CD4-positive, alpha-beta T cell treated with Interleukin-2 at 100 ng/mL for 4 hours (primary cell): ENCODE measurements at regions not wholly inside any gene's neighbourhood (a gene's known extent, or its start where the extent isn't known, plus 50 kb on each side); places are given as distances from the start of the nearest gene placed in this dataset.
"Not testable (repeated sequence)": the region's sequence is repeated elsewhere in the genome, so short reads cannot be mapped to it uniquely, and the experiment has no call there.

Source experiments
- DNase-seq: peaks from one replicate; pipeline ENCODE4 v3.0.0-alpha.2; 2020; ENCODE audit warnings: low spot score

DNA sequence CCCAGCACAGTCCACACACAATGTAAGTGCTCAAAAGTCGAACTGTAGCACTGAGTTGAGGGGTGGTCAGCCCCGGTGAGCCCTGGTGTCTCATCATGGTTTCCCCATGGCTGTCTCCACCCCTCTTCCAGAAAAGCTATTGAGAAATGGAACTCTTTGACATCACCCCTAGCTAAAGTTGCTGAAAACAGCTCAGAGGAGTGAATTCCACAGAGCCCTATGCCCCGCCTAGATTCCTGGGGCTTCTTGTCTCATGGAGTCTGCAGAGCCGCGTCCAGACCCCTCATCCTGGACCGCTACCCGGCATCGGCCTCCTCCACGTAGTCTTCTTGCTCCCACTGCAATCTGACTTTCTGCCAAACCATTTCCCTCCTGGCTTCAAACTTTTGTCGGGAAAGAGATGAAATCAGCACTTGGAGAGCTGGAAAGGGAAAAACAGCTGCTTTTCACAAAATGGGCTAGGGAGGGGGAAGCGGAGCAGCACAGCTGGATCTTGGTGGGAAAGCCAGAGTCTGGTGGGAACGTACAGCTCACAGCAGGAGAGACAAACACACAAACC, 132.2 kb downstream of the SNX5 start:
- no peak for DNase-seq

DNA sequence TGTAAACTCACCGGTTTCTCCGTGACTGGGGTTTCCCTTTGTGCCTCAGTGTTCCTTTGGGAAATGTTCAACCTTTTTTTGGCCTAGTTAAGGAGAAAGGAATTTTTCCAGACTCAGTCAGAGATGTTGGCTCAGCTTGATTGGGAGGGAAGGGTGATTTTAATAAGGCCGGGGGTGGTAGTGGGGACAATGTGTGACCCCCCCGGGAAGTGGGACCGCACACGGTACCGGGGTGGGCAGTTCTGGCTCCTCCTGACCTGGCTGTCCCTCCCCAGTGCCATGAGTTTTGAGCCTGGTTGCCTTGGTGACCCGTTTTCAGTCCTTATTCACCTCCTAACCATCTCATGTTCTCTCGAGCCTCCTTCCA, 132.7 kb downstream of the SNX5 start:
- no peak for DNase-seq

DNA sequence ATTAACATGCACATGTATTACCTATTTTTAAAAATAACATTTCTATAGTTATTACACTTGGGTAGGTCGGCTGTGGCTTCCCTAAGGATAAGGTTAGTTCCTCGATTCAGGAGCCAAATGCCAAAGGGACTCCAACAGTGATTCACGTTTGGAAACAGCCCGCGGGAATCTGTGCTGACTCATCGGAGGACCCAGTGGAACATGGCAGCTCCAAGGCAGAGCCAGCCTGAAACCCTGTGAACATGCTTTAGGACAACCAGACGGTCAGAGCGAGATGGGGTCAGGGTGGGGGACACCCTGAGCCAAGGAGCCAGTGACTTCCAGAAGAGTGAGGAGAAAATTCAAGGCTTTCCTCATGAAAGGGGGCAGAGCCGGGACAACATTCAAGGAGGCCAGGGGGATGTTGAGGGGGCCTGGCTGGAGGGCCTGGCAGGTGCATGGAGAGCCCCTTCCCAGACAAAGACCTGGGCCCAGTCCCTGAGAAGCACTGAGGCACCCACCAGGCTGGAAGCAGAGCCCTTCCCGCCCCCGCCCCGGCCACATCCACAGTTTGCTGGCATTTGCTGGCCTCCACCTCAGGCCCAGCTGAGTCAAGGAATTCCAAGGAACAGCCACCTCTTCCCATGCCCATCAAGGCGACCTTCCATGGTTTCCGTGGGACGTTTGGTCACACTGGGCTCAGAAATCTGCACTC, 133.2 kb downstream of the SNX5 start:
- DNase-seq, result no peak

DNA sequence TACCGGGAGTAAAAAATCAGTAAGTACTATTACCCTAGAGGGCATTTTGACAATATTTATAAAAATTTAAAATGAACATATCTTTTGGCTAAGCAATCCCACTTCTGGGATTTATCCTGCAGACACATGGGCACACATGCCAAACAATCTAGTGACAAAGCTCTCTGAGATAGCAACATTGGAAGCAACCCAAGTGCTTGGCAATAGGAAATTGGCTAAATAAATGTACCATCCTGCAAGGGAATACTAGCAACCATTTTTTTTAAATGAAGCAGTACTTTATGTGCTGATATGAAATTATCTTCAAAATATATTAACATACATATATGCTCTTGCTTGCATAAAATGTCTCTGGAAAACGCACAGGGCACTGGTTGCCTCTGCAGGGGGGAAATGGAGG, 133.8 kb downstream of the SNX5 start:
- no peak for DNase-seq

DNA sequence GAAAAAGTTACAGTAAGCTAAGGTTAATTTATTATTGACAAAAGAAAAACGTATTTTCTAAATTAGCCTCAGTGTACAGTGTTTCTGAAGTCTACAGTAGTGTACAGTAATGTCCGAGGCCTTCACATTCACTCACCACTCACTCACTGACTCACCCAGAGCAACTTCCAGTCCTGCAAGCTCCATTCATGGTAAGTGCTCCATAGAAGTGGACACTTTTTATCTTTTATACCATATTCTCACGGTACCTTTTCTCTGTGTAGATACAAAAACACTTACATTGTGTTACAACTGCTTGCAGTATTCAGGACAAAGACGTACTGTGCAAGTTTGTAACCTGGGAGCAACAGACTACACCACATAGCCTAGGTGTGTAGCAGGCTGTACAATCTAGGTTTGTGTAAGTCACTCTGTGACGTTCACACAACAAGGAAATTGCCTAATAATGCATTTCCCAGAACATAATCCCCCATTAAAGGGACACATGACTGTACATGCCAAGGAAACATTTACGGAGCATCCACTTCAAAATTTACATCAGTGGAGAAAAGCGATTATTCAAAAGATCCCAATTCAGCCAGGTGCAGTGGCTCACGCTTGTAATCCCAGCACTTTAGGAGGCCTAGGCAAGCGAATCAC, 133.4 kb downstream of the BANF2 start:
- no peak for DNase-seq

DNA sequence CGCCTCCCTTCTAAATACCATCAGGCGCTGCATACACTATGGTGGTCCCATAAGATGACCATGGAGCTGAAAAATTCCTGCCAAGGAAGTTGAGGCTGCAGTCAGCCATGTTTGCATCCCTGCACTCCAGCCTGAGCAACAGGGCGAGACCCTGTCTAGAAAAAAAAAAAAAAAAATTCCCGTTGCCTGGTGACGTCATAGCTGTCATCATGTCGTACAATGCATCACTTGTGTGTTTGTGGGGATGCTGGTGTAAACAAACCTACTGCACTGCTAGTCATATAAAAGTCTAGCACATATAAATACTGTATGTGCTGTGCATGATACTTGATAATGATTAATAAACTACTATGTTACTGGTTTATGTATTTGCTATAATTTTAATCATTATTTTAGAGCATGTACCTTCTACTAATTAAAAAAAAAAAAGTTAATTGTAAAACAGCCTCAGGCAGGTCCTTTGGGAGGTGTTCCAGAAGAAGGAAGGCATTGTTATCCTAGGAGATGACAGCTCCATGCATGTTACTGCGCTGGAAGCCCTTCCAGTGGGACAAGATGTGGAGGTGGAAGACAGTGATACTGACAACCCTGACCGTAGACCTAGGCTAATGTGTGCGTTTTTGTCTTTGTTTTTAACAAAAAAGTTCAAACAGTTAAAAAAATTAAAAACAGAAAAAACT, 132.6 kb downstream of the BANF2 start:
- DNase-seq, result no peak

DNA sequence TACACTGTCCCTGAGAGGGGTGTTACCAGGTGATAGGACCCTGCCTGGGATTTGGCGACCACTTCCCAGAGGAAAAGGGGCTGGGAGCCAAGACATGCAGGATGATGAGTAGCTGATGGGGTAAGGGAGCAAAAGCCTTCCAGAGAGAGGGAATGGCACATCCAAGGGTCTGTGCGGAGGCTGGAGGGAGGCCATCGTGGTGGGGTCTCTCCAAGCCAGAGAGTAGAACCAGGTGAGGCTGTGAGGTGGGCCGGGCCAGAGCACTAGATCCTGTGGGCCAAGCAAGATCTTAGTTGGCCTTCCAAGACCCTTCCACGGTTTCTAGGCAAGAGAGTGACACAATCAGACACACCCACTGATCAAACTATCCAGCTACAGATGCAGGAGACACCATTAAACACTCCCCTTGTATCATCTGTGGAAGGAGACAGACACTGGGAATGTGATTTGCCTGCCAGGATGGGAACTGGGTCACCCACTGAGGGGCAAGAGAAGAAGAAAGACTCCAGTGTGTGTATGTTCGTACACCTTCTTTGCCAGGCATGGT, 128.9 kb downstream of the BANF2 start:
- DNase-seq, result no peak

DNA sequence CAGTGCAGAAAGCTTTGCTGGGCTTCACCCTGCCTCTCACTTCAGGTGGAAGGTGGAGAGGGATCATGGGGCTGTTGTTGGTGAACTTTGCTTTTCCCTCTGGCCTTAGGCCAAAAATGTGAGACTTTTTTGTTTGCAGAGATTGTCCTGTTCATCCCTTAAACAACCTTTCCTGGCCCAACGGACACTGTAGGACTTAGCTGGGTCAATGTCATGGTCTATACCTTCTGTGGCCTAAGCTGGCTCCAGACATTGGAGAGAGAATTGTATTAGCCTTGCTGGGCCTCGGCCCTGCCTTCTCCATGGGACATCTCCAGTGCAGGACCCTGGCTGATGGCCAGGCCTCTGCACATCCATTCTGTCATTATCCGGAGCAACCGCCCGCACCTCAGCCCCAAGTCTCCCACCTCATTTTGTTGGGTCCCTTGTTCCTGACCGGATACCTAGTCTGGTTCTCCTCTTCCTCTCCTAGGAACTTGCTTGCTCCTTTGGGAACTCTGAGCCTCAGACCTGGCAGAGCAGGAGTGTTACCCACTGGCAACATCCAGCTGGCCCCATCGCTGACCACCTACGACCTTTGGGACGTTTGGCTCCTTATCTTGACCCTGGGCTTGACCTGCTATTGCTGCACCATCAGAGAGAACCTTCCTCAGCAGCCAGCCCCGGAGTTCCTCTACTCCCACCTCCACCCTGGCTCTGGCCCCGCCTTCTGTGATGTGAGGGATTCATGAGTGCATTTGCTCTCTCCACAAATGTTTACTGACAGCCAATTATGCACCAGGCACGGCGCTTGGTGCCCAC, 128.2 kb downstream of the BANF2 start:
- DNase-seq, result no peak

DNA sequence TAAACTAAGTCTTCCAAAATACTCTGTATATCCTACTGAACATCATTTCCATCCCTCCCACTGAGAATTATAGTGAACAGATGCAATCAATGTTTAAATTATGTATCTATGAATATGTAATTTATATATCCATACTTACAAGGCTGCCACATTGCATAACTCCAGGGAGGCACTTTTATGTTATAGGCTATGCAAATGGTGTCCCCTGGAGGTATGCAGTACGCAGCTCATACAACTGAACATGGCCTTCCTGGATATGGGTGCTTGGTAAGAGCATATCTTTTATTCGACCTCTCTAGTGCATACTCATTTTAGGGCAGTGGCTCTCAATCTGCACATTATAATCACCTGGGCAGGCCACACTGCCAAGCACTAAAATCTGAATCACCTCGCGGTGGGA, 127.3 kb downstream of the BANF2 start:
- DNase-seq, result no peak

DNA sequence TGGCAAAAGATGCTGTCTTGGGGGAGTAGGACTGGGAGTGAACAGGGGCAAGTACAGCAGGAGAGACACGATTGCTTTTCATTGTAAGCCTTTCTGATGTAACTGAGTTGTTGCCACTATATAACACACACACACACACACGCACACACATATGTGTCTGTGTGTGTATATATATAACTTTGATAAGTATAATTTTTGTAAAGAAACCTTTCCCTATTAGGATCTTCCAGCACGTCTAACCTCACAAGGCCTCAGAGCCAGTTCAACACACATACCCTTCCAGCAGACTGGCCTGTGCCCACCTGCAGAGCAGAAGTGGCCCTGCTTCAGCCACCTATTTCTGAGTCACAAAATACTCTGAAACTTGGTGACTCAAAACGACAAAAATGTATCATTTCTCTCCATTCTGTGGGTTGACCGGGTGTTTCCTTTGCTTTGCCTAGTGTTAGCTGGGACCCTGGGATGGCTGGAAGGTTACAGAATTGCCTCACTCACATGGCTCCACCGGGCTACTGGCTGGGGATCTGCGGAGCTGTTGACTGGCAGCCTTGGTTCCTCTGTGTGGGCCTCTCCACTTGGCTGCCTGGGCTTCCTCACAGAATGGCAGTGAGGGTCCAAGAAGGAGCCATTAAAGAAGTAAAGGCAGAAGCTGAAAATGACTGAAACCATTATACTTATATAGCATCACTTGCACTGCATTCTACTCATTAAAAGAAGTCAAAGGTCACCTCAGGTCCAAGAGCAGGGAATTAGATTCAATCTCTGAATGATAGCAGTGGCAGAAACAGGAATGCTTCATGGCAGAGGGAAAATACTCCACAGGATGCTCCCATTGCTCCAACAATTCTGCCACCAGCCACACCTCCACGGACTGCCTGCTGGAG, 126.4 kb downstream of the BANF2 start:
- no peak for DNase-seq

DNA sequence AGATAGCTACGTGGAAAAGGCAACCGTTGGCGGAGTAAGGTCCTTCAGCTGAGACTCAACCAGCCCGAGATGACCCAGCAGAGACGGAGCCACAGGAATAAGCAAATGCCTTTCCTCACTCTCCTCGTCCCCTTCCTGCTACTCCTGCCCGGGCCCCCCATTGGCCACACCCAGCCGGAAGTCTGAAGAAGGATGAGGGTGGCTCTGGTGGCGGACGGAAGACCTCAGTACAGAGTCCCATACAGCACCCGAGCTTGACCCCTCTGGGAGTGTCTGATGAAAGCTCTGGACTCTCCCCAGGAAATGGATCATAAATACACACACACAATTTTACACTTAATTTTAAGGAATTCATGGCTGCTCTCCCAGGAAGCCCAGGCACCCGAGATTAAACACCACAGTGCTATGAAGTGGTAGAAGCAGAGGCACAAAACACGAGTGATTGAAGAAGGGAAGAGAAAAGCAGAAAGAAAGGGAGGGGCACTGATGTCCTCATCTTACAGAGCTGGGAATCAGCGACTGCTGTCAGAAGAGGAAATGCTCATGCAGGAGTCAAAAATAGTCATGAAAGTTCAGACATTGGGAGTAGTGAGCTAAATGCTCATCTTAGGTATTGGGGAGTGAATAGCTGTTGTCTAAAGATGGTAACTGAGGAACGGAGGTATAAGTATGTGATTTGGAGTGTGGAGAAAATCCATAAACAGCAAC, 125.6 kb downstream of the BANF2 start:
- DNase-seq, result no peak

DNA sequence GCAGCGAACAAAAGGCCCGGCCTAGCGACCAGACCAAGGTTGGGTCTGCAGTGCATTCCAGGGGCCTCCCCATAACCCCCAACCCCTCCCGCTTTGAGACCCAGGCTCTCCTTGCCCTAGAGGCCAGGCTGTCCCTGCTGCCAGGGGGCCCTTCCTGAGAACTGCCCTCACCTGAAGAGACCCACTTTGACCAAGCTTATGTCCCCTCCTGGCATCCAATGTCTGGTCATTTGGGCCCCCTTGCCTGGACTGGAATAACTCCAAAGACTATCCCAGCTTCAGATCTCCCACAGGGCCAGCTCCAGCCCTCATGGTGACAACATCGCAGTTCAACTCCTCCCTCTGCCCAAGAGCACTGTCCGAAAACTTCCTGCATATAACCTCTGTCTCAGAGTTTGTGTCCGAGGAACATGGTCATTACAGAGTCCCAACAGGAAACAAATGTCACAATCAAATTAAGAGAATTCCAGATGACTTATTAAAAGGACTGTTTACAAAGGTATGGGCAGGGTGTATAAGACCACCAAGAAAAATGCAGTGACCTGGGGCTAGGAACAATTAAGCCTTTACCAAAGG, 125.0 kb downstream of the BANF2 start:
- no peak for DNase-seq

DNA sequence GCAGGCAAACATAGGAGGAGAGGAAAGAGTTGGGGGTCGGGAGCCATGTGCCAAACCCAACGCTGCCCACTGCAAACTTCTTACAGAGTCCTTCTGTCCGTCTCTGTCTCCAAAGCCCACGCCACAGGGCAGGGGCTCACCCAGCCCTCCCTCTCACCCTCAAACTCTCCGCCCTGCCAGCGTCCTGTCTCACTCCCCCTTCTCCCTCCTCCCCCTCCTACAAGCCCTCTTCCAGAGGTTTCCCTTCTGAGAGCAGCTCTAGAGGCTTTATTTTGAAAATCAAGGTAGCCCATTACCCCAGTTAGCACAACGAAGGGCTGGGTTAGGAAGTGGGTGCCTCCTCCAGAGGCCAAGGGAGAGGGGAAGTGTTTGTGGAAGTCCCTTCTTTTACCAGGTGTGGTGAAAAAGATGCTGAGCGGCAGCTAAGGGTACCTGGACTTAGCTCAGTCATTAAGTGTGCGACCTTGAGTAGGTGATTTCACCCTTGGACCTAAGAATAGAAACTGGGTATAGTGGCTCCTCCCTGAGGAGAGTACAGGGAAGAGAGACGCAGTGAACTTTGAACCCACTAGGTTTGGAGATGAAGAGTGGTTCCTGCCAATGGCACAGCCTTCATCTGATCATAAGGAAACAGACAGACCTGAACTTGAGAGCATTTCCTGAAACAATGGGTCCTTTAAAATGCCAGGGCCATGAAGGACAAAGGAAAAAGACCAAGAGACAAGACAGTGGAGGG, 123.8 kb downstream of the BANF2 start:
- DNase-seq, result no peak

DNA sequence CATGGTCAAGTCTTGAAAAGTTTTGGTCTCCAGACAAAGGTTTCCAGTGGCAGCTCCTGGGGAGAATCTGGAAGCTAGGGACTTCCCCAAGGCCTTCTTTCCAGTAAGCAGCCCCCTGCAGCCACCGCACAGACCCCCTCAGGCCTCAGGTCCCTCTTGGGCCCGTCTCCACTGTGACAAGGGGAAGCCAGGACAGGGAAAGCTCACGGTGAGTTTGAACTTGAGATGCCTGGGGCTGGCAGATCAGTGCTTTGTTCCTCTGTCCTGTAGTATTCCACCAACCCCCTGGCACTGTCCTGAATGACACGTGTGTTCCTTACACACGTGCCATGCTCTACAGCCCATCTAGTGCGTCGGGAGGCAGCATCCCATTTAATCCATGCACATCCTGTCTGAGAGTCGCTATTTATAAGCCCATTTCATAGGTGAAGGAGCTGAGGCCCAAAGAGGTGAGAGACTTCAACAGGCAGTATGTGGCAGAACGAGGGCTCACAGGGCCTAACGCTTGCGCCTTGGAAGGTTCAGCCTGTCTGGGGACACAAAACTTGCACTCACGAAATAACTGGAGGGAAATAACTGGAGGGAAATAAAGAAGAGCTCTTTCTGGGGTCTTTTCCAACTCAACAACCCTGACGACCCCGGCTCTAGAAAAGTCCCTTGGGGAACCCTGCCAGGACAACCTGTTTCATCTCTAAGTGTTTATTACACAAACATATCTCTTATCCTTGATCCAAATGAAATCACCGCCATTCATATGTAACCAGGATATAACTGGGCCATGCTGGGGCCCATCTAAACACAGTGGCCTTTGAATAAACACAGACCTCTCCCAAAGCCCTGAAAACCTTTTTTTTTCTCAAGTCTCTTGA, 123.0 kb downstream of the BANF2 start:
- no peak for DNase-seq

DNA sequence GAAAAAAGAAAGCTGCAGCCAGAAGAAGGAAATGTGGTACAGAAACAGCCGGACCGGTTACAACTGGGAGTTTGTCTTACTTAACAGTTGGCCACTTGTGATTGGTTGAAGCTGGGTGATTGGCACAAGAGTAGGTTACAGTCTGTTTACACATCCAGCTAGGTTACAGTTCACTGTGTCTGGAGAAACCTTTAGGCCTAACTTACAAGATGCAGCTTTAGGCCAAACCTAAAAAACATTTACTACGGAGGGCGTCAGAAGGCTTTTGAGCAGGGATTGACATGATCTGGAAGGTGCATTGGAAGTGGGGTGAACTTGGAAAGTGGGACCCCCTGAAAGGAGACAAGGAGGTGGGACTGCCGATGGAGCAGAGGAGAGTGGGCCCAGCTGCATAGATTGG, 122.3 kb downstream of the BANF2 start:
- no peak for DNase-seq

DNA sequence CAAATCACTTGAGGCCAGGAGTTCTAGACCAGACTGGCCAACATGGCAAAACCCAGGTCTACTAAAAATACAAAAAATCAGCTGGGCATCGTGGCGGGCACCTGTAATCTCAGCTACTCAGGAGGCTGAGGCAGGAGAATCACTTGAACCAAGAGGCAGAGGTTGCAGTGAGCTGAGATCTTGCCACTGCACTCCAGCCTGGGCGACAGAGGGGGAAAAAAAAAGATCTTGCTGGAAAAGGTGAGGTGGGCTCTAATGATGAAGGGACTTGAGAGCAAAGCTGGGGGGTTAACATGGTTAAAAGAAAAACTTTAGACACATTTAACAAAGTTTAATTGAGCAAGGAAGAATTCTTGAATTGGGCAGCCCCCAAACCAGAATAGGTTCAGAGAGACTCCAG, 121.8 kb downstream of the BANF2 start:
- not testable (repeated sequence) for DNase-seq

DNA sequence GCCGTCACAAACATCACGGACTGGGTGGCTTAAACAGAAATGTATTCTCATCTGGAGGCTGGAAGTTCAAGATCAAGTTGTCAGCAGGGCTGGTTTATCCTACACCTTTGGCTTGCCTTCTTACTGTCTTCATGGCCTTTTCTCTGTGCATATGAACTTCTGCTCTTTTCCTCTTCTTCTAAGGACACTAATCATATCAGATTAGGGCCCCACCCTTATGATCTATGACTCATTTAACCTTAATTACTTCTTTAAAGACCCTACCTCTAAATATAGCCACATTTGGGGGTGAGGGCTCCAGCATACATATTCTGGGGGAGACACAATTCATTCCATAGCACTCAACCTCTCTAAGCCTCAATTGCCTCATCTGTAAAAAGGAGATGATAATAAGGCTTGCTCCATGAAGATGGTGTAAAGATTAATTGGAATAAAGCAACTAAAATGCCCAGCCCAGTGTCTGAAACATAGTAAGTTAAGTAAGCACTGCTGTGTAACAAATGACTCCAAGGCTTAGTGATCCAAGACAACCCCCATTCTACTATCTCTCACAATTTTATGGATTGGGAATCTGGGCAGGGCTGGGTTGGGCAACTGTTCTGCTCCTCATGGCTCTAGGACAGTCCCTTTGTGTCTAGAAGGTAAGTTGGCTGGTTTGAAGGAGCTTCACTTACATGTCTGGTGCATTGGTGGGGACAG, 119.8 kb downstream of the BANF2 start:
- no peak for DNase-seq

DNA sequence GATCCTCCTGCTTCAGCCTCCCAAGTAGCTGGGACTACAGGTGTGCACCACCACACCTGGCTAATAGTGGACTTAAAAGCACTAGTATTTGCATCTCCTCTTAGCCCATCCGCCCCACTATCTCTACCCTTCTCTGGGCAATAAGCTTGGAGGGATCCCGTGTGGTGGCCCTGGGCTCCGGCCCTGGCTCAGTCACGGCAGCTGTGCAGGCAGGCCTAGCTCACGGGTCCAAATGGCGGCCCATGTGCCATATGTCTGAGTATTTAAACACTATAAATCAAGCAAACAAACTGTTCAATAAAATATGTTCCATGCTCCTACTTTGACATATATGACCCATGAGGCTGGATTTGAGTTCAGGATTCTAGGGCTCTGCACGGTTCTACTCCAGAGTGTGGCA, 118.4 kb downstream of the BANF2 start:
- no peak for DNase-seq
